Colonic mucosa (tissue), 4 donors: ENCODE measurements at regions not wholly inside any gene's neighbourhood (a gene's known extent, or its start where the extent isn't known, plus 50 kb on each side); places are given as distances from the start of the nearest gene placed in this dataset.

Experiments used
- DNase-seq: peaks from one replicate; pipeline ENCODE4 v3.0.0-alpha.2; 2020
- H3K27ac ChIP-seq: fragments of 200-600 bp; one replicate; pipeline ENCODE4 v1.8.0; 2021
- H3K27me3 ChIP-seq: fragments of 200-600 bp; one replicate; pipeline ENCODE4 v1.8.0; 2021
- H3K36me3 ChIP-seq: fragments of 200-600 bp; one replicate; pipeline ENCODE4 v1.8.0; 2021
- H3K4me1 ChIP-seq: fragments of 200-600 bp; one replicate; pipeline ENCODE4 v1.8.0; 2021; ENCODE audit warnings: mild to moderate bottlenecking
- H3K4me3 ChIP-seq: fragments of 200-600 bp; one replicate; pipeline ENCODE4 v1.8.0; 2021
- H3K9ac ChIP-seq, 2 donors: one replicate each; pipeline ENCODE4 v1.7.0; 2013; ENCODE audit warnings: control low read depth in 2 of 2, low read depth in 2 of 2, low read length in 2 of 2
- H3K9me3 ChIP-seq: fragments of 200-600 bp; one replicate; pipeline ENCODE4 v1.8.0; 2021
- CTCF ChIP-seq: fragments of 200-600 bp; IDR thresholded peaks from one replicate; pipeline ENCODE4 v1.8.0; 2022; ENCODE audit warnings: antibody characterized with exemption, mild to moderate bottlenecking
- intact Hi-C: fragments of 100-400 bp; cut with DNase I; formaldehyde crosslinking; loops from one replicate; pipeline ENCODE4 v1.14.1; 2022
- donor health status: healthy.
- donor health status: DM: no; HTN: no; CAD: no.
- donor health status: DM: no; HTN: no; CAD: no.

- no peaks in the 10 kb centered on the region for H3K27me3 ChIP-seq
- H3K36me3 ChIP-seq: no peaks in the 10 kb centered on the region
- intact Hi-C loops: no loop called here
- H3K9ac ChIP-seq: no peak overlapping the region
- no peak for TF ChIP-seq CTCF
- no peak for DNase-seq
- no peak overlapping the region for H3K4me3 ChIP-seq
- no peak overlapping the region for H3K27ac ChIP-seq
- H3K9me3 ChIP-seq: no peaks in the 10 kb centered on the region
- H3K4me1 ChIP-seq: no peaks in the 10 kb centered on the region
Measured at GRCh38 chr6:4598384-4598995, 177.7 kb upstream of the CDYL start.

- intact Hi-C loops: no loop called here
- Histone ChIP-seq H3K27ac (no peak overlapping the region), H3K4me3 (no peak overlapping the region), H3K4me1 (no peaks in the 10 kb centered on the region), H3K9me3 (no peaks in the 10 kb centered on the region), H3K36me3 (no peaks in the 10 kb centered on the region), H3K27me3 (no peaks in the 10 kb centered on the region), H3K9ac (no peak overlapping the region)
- no peak for DNase-seq
- TF ChIP-seq CTCF: no peak
Measured at GRCh38 chr6:4593951-4594350, 182.3 kb upstream of the CDYL start.

- intact Hi-C loops: no loop called here
- no peaks in the 10 kb centered on the region for H3K27me3 ChIP-seq
- no peak for DNase-seq
- H3K36me3 ChIP-seq: no peaks in the 10 kb centered on the region
- H3K27ac ChIP-seq: no peak overlapping the region
- no peak for TF ChIP-seq CTCF
- no peak overlapping the region for H3K9ac ChIP-seq
- H3K9me3 ChIP-seq: no peaks in the 10 kb centered on the region
- no peaks in the 10 kb centered on the region for H3K4me1 ChIP-seq
- H3K4me3 ChIP-seq: no peak overlapping the region
Measured at GRCh38 chr6:4592026-4592425, 184.2 kb upstream of the CDYL start.

- Histone ChIP-seq H3K27me3 (no peaks in the 10 kb centered on the region), H3K9ac (no peak overlapping the region), H3K4me1 (no peaks in the 10 kb centered on the region), H3K27ac (no peak overlapping the region), H3K36me3 (no peaks in the 10 kb centered on the region), H3K4me3 (no peak overlapping the region), H3K9me3 (no peaks in the 10 kb centered on the region)
- DNase-seq: no peak
- intact Hi-C loops: no loop called here
- TF ChIP-seq CTCF: no peak
Measured at GRCh38 chr6:4591218-4591617, 185.0 kb upstream of the CDYL start.

GRCh38 chr6:4589295-4589694 is 186.9 kb upstream of the CDYL start:
- intact Hi-C loops: no loop called here
- no peak for DNase-seq
- no peaks in the 10 kb centered on the region for H3K4me1 ChIP-seq
- H3K27me3 ChIP-seq: no peaks in the 10 kb centered on the region
- H3K9me3 ChIP-seq: no peaks in the 10 kb centered on the region
- H3K4me3 ChIP-seq: no peak overlapping the region
- H3K27ac ChIP-seq: no peak overlapping the region
- TF ChIP-seq CTCF: no peak
- no peak overlapping the region for H3K9ac ChIP-seq
- H3K36me3 ChIP-seq: no peaks in the 10 kb centered on the region
